Activated CD8-positive, alpha-beta T cell treated with anti-CD3 and anti-CD28 coated beads for 36 hours (primary cell): ENCODE measurements at regions not wholly inside any gene's neighbourhood (a gene's known extent, or its start where the extent isn't known, plus 50 kb on each side); places are given as distances from the start of the nearest gene placed in this dataset.

ENCODE experiments used
- ATAC-seq: fragments of 200-7000 bp; cut with Tn5 transposase; one replicate; pipeline ENCODE4 v1.10.0; 2021; ENCODE audit warnings: mild to moderate bottlenecking, moderate library complexity
- CTCF ChIA-PET: fragments of 350-600 bp; sonication (Branson Sonifier 250); formaldehyde crosslinking; loops from one replicate; lab custom pipeline; 2021; ENCODE audit warnings: antibody characterized with exemption; lab: Charles Lee
- POLR2A ChIA-PET: fragments of 350-600 bp; sonication (Branson Sonifier 250); formaldehyde crosslinking; loops from one replicate; lab custom pipeline; 2021; ENCODE audit warnings: antibody characterized with exemption; lab: Charles Lee
- DNase-seq: peaks from one replicate; pipeline ENCODE4 v3.0.0-alpha.2; 2020
- H3K27ac Mint-ChIP-seq: one replicate; pipeline ENCODE4 v1.8.0; 2021; ENCODE audit warnings: mild to moderate bottlenecking, mixed read lengths
- H3K27me3 Mint-ChIP-seq: one replicate; pipeline ENCODE4 v1.8.0; 2021; ENCODE audit warnings: mixed read lengths
- H3K36me3 Mint-ChIP-seq: one replicate; pipeline ENCODE4 v1.8.0; 2021; ENCODE audit warnings: low read depth, mixed read lengths
- H3K4me1 Mint-ChIP-seq: one replicate; pipeline ENCODE4 v1.8.0; 2021; ENCODE audit warnings: low read depth, mixed read lengths
- H3K4me3 Mint-ChIP-seq: one replicate; pipeline ENCODE4 v1.8.0; 2021; ENCODE audit warnings: mild to moderate bottlenecking, moderate library complexity, mixed read lengths
- H3K9me3 Mint-ChIP-seq: one replicate; pipeline ENCODE4 v1.8.0; 2021; ENCODE audit warnings: mixed read lengths
- CTCF ChIP-seq: fragments of 200-600 bp; IDR thresholded peaks from one replicate; pipeline ENCODE4 v1.8.0; 2022; ENCODE audit warnings: antibody characterized with exemption, mild to moderate bottlenecking
- intact Hi-C: fragments of 100-400 bp; cut with micrococcal nuclease; formaldehyde crosslinking; loops from one replicate; pipeline ENCODE4 v1.10.0; 2022

GRCh38 chr4:132587626-132588025 lies 561.5 kb upstream of the PCDH10 start:
- CTCF ChIA-PET, result no interaction called here
- DNase-seq (no peak), ATAC-seq (no peak)
- H3K4me1 Mint-ChIP-seq, result no peaks in the 10 kb centered on the region
- H3K36me3 Mint-ChIP-seq, result no peaks in the 10 kb centered on the region
- no peak overlapping the region for H3K4me3 Mint-ChIP-seq
- no peak for TF ChIP-seq CTCF
- H3K27me3 Mint-ChIP-seq, result no peaks in the 10 kb centered on the region
- POLR2A ChIA-PET, result no interaction called here
- intact Hi-C loops, result no loop called here
- H3K9me3 Mint-ChIP-seq, result peaks cover 2% of the 10 kb centered on the region
- no peak overlapping the region for H3K27ac Mint-ChIP-seq

GRCh38 chr4:132592340-132592739 lies 556.8 kb upstream of the PCDH10 start:
- H3K36me3 Mint-ChIP-seq, result no peaks in the 10 kb centered on the region
- no peak overlapping the region for H3K27ac Mint-ChIP-seq
- H3K4me3 Mint-ChIP-seq, result no peak overlapping the region
- ChIA-PET CTCF (interaction anchor here (0.9 kb wide), 1 partner anchor 34 kb away, joined by 3 read pairs; no protein-coding TSS in a partner anchor), POLR2A (no interaction called here)
- DNase-seq, result no peak
- no peaks in the 10 kb centered on the region for H3K27me3 Mint-ChIP-seq
- intact Hi-C loops, result no loop called here
- no peak for ATAC-seq
- no peak for TF ChIP-seq CTCF
- no peaks in the 10 kb centered on the region for H3K4me1 Mint-ChIP-seq
- H3K9me3 Mint-ChIP-seq, result no peaks in the 10 kb centered on the region

- Mint-ChIP-seq H3K27me3 (no peaks in the 10 kb centered on the region), H3K9me3 (no peaks in the 10 kb centered on the region), H3K36me3 (no peaks in the 10 kb centered on the region), H3K4me3 (no peak overlapping the region), H3K4me1 (no peaks in the 10 kb centered on the region), H3K27ac (no peak overlapping the region)
- ChIA-PET POLR2A (no interaction called here), CTCF (no interaction called here)
- intact Hi-C loops, result no loop called here
- no peak for TF ChIP-seq CTCF
- DNase-seq, result no peak
- ATAC-seq, result no peak
Observed at GRCh38 chr4:132592850-132593249, 556.2 kb upstream of the PCDH10 start.

GRCh38 chr4:132593717-132594400 lies 555.2 kb upstream of the PCDH10 start:
- Mint-ChIP-seq H3K27ac (no peak overlapping the region), H3K9me3 (no peaks in the 10 kb centered on the region), H3K27me3 (no peaks in the 10 kb centered on the region), H3K36me3 (no peaks in the 10 kb centered on the region), H3K4me3 (no peak overlapping the region), H3K4me1 (no peaks in the 10 kb centered on the region)
- DNase-seq, result no peak
- CTCF ChIA-PET, result no interaction called here
- no peak for TF ChIP-seq CTCF
- intact Hi-C loops, result no loop called here
- POLR2A ChIA-PET, result no interaction called here
- ATAC-seq, result no peak

GRCh38 chr4:132596186-132596585 lies 552.9 kb upstream of the PCDH10 start:
- H3K4me1 Mint-ChIP-seq, result no peaks in the 10 kb centered on the region
- DNase-seq (no peak), ATAC-seq (no peak)
- intact Hi-C loops, result no loop called here
- H3K27ac Mint-ChIP-seq, result no peak overlapping the region
- H3K4me3 Mint-ChIP-seq, result no peak overlapping the region
- POLR2A ChIA-PET, result no interaction called here
- CTCF ChIA-PET, result no interaction called here
- H3K27me3 Mint-ChIP-seq, result no peaks in the 10 kb centered on the region
- TF ChIP-seq CTCF, result no peak
- H3K9me3 Mint-ChIP-seq, result peaks cover 3% of the 10 kb centered on the region
- H3K36me3 Mint-ChIP-seq, result no peaks in the 10 kb centered on the region
